ENCODE measurements at regions not wholly inside any gene's neighbourhood (a gene's known extent, or its start where the extent isn't known, plus 50 kb on each side); places are given as distances from the start of the nearest gene placed in this dataset.

DNA sequence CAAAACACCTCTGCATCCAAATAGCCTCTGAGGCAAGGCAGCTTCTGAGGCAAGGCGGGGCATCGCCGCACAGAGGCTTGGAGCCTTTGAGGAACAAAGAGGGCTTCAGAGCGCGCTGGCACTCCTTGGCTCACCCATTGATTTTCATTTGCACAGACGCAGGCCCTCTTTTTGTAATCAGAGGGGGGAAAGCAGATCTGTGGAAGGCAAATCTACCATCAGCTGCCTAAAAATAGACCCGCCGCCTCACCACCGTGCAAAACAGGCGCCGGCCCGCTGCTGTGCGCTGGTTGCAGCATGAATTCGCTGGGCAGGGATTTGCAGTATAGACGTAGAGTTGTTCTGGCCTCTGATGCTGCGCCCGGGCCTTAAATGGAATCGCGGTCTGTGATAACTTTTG is 69.9 kb upstream of the STMND1 start:
- TF ChIP-seq, protein P1, sequence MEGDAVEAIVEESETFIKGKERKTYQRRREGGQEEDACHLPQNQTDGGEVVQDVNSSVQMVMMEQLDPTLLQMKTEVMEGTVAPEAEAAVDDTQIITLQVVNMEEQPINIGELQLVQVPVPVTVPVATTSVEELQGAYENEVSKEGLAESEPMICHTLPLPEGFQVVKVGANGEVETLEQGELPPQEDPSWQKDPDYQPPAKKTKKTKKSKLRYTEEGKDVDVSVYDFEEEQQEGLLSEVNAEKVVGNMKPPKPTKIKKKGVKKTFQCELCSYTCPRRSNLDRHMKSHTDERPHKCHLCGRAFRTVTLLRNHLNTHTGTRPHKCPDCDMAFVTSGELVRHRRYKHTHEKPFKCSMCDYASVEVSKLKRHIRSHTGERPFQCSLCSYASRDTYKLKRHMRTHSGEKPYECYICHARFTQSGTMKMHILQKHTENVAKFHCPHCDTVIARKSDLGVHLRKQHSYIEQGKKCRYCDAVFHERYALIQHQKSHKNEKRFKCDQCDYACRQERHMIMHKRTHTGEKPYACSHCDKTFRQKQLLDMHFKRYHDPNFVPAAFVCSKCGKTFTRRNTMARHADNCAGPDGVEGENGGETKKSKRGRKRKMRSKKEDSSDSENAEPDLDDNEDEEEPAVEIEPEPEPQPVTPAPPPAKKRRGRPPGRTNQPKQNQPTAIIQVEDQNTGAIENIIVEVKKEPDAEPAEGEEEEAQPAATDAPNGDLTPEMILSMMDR (IDR thresholded peaks at IDR 0.05 in 2 of 3, conservative IDR thresholded peaks at IDR 0.05 in 1 of 3; ENCODE audit: control insufficient read depth in 2 of 3, extremely low read depth in 1 of 3, insufficient read depth in 1 of 3, low read depth in 3 of 3, low read length in 3 of 3): no peak
- TF ChIP-seq ZNF207 (IDR thresholded peaks at IDR 0.05; ENCODE audit: borderline replicate concordance) (no peak), HDGF (IDR thresholded peaks at IDR 0.05) (no peak), TCF3 (IDR thresholded peaks at IDR 0.05; ENCODE audit: borderline replicate concordance, insufficient read depth, low read depth, low read length) (no peak), EZH2 (IDR thresholded peaks at IDR 0.05; ENCODE audit: borderline replicate concordance, control insufficient read depth, low read depth, low read length) (no peak), CREM (IDR thresholded peaks at IDR 0.05; ENCODE audit: low read depth) (no peak)
- TF ChIP-seq, protein P2, sequence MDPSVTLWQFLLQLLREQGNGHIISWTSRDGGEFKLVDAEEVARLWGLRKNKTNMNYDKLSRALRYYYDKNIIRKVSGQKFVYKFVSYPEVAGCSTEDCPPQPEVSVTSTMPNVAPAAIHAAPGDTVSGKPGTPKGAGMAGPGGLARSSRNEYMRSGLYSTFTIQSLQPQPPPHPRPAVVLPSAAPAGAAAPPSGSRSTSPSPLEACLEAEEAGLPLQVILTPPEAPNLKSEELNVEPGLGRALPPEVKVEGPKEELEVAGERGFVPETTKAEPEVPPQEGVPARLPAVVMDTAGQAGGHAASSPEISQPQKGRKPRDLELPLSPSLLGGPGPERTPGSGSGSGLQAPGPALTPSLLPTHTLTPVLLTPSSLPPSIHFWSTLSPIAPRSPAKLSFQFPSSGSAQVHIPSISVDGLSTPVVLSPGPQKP (IDR thresholded peaks at IDR 0.05; ENCODE audit: low read depth, low read length): no peak
- TF ChIP-seq, protein P3, sequence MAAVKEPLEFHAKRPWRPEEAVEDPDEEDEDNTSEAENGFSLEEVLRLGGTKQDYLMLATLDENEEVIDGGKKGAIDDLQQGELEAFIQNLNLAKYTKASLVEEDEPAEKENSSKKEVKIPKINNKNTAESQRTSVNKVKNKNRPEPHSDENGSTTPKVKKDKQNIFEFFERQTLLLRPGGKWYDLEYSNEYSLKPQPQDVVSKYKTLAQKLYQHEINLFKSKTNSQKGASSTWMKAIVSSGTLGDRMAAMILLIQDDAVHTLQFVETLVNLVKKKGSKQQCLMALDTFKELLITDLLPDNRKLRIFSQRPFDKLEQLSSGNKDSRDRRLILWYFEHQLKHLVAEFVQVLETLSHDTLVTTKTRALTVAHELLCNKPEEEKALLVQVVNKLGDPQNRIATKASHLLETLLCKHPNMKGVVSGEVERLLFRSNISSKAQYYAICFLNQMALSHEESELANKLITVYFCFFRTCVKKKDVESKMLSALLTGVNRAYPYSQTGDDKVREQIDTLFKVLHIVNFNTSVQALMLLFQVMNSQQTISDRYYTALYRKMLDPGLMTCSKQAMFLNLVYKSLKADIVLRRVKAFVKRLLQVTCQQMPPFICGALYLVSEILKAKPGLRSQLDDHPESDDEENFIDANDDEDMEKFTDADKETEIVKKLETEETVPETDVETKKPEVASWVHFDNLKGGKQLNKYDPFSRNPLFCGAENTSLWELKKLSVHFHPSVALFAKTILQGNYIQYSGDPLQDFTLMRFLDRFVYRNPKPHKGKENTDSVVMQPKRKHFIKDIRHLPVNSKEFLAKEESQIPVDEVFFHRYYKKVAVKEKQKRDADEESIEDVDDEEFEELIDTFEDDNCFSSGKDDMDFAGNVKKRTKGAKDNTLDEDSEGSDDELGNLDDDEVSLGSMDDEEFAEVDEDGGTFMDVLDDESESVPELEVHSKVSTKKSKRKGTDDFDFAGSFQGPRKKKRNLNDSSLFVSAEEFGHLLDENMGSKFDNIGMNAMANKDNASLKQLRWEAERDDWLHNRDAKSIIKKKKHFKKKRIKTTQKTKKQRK (IDR thresholded peaks at IDR 0.05; ENCODE audit: low read depth, low read length): no peak
- TF ChIP-seq, protein P4, sequence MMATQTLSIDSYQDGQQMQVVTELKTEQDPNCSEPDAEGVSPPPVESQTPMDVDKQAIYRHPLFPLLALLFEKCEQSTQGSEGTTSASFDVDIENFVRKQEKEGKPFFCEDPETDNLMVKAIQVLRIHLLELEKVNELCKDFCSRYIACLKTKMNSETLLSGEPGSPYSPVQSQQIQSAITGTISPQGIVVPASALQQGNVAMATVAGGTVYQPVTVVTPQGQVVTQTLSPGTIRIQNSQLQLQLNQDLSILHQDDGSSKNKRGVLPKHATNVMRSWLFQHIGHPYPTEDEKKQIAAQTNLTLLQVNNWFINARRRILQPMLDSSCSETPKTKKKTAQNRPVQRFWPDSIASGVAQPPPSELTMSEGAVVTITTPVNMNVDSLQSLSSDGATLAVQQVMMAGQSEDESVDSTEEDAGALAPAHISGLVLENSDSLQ (IDR thresholded peaks at IDR 0.05): no peak
